ENCODE measurements at regions not wholly inside any gene's neighbourhood (a gene's known extent, or its start where the extent isn't known, plus 50 kb on each side); places are given as distances from the start of the nearest gene placed in this dataset.

DNA sequence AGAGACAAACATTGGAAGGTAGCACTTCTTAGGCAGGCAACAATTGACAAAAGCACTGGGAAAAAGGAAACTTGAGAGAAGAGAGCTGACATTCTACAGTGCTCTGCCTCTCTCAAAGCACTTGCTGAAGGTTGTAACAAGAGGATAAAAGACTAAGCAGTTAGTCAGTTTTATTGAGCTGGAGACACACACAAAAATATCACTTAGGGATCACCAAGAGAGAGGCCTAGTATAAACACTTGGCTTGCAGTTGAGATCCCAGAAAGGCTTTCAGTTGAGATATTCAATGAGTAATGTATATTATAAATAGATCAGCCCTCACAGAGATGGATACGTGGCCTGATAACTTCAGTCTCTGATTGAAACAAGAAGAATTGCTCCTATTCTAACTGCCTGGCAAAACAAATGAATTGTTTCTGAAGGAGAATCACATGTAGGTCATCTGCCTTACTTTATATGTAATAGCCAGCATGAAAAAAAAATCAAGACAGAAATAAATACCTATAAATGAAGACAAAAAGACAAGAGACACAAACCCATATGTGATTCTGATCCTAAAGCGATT lies 747.2 kb upstream of the MAN1A1 start:
- no peak for DNase-seq (ENCODE audit: low spot score)

DNA sequence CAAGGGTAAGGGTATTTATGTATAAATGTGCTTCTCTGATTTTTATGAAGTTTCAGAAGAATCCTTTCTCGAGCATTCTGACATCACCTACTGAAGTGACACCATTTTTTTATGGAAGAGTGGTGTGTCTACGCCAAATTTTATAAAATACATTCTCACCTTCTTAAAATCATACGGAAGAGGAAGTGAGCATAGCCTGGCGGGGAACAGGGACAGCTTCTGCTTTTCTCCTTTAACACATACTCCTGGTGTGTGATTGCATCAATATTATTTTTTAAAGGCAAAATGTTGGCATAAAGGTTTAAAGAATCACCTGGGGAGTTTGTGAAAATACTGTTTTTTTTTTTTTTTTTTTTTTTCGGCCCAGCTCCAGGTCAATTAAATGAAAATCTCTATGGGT lies 733.6 kb upstream of the MAN1A1 start:
- DNase-seq (ENCODE audit: low spot score): no peak

GRCh38 chr6:120077489-120077888 lies 727.9 kb upstream of the MAN1A1 start:
- DNase-seq (ENCODE audit: low spot score): no peak

GRCh38 chr6:120058410-120058809 lies 708.8 kb upstream of the MAN1A1 start:
- DNase-seq (ENCODE audit: low spot score): no peak

DNA sequence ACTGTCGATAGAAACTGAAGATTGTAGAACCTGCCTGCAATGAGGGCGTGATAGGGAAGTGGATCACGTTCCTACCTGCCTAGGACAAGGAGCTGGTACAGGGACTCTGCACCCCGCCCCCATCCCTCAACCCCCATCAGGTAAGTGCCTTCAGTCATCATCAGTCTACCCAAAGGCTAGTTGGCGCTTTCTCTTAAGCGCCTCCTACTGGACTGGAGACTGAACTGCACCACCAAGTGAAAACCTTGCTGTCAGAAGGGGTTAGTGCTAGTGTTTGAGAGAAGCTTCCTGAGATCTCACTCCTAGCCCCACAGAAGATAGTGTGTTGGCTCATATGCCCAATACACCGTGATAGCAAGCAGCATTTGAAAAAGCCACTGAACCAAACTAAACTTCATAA lies 706.5 kb upstream of the MAN1A1 start:
- no peak for DNase-seq (ENCODE audit: low spot score)

GRCh38 chr6:120055071-120055470 lies 705.5 kb upstream of the MAN1A1 start:
- no peak for DNase-seq (ENCODE audit: low spot score)

- DNase-seq (ENCODE audit: low spot score): no peak
These were observed 690.1 kb upstream of the MAN1A1 start for GRCh38 chr6:120039664-120040063.

DNA sequence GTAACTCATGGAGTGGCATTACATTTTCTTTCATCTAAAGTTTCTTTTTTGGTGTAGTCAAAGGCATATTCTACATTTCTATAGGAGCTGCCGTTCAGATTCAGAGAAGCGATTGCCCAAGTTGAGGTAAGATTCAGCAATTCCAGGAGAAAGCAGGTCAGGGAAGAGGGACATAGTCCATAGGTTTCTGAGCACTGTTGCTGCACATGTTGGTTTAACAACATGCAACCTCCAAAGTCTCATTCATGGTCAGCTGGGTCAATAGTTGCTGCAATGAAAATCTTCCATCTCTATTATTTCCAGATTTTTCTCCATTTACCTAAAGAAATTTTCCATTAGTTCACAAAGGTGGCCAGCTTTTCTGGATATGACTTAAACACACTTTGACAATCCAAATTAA lies 682.3 kb upstream of the MAN1A1 start:
- no peak for DNase-seq (ENCODE audit: low spot score)

DNA sequence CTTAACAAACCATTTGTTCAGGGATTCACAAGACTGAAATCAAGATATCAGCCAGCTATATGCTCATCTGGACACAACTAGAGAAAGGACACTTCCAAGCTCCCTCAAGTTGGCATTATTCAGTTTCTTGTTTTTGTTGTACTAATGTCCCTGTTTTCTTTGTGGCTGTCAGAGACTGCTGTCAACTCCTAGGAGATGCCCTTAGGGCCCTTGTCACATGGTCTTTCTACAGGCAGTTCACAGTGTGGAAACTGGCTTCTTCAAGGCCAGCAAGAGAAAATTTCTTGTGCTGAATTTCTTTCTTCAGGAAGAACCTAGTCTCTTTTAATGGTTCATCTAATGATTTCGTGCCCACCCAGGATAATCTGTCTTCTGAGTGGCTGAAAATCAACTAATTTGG lies 677.2 kb upstream of the MAN1A1 start:
- DNase-seq (ENCODE audit: low spot score): no peak

GRCh38 chr6:120010075-120010474 lies 660.5 kb upstream of the MAN1A1 start:
- DNase-seq (ENCODE audit: low spot score): no peak

GRCh38 chr6:120005292-120005976 lies 655.9 kb upstream of the MAN1A1 start:
- no peak for DNase-seq (ENCODE audit: low spot score)

- no peak for DNase-seq (ENCODE audit: low spot score)
These were observed 637.5 kb upstream of the MAN1A1 start for GRCh38 chr6:119986934-119987549.

- DNase-seq (ENCODE audit: low spot score): no peak
These were observed 636.6 kb upstream of the MAN1A1 start for GRCh38 chr6:119985952-119986736.

DNA sequence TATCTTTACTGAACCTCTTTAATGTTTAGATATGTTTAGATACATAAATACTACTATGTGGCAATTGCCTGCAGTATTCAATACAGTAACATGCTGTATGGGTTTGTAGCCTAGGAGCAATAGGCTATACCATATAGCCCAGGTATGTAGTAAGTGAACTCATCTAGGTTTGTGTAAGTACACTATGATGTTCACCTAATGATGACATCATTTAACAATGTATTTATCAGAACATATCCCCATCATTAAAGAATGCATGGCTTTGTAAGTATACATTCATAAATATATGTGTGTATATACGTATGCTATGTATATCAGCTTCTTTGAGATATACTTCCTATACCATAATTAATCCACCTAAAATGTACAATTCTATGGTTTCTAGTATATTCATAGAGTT lies 631.2 kb upstream of the MAN1A1 start:
- no peak for DNase-seq (ENCODE audit: low spot score)

DNA sequence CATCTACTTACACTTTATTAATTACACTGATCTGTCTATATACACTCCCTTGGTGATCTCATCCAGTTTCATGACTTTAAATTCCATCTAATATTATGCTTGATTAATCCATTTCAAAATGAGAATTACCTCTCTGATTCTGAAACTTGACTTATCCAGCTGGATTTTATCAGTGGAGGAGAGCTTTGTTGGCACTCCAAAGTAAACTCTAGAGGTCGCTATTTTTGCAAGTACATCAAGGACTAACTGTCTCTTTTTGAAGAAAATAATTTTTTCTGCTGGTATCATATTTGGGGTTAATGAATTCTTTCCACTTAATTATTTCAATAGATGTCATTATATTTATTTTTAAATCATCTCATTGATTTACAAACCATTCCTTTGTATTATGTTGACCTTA lies 630.3 kb upstream of the MAN1A1 start:
- no peak for DNase-seq (ENCODE audit: low spot score)

GRCh38 chr6:119978274-119978889 lies 628.8 kb upstream of the MAN1A1 start:
- DNase-seq (ENCODE audit: low spot score): no peak

GRCh38 chr6:119974430-119975159 lies 625.0 kb upstream of the MAN1A1 start:
- DNase-seq (ENCODE audit: low spot score): no peak

GRCh38 chr6:119966484-119966883 lies 616.9 kb upstream of the MAN1A1 start:
- DNase-seq (ENCODE audit: low spot score): no peak

DNA sequence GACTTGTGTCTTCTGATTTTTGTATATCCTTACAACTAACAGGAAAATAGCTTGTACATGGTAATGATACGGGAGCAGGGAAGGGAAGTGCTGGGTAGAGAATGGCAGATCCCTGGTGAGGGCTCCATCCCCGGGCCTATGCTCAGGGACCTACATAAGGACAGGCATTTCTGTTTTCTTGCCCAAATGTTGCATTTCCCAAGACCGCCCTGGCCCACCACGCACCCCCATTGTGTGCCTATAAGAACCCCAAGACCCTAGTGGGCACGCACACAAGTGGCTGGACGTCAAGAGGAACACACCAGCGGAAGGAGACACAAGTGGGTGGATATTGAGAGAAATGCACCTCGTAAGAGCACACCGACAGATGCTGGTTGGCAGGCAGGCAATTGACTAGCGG lies 616.3 kb upstream of the MAN1A1 start:
- DNase-seq (ENCODE audit: low spot score): no peak

DNA sequence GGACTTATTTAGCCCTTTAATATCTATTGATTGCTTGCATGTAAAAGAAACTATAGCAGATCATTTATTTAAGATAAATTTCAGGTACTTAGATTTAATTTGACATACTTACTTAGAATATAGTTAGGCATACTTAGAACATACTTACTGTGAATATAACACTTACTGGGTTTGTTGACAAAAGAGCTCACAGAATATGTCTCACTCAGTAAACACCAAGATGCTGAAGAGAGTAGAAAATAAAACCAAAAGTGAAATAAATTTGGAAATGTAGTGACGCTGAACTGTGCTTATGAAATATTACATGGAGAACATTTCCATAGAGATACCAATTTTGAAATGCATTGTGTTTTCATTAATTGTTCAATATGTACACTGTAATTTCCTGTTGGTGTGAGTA lies 615.4 kb upstream of the MAN1A1 start:
- no peak for DNase-seq (ENCODE audit: low spot score)

GRCh38 chr6:119962505-119962904 lies 612.9 kb upstream of the MAN1A1 start:
- no peak for DNase-seq (ENCODE audit: low spot score)

DNA sequence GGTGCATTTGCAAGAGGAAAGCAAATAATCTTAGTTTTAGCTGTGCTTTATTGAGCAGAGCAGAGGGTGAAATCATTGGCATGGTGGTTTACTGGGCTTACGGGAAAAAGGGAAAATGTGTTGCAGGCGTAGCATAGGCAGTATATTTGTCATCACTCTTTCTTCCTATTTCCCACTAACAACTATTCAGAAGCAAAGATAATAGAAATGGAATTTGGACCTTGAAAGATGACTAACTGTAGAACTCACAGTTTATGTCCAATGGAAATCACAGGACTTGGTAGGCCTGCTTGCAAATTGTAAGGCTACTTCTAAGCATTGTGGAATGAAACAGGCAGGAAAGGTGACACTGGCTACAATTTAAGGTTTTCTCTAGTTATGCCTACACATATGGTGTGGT lies 611.9 kb upstream of the MAN1A1 start:
- no peak for DNase-seq (ENCODE audit: low spot score)
